GM12865 (cell line): ENCODE measurements at regions not wholly inside any gene's neighbourhood (a gene's known extent, or its start where the extent isn't known, plus 50 kb on each side); places are given as distances from the start of the nearest gene placed in this dataset.

ENCODE experiments used
- DNase-seq: peaks from one replicate; pipeline ENCODE4 v3.0.0; 2010; ENCODE audit warnings: low read depth
- H3K4me3 ChIP-seq: 2 replicates; pipeline ENCODE4 v1.5.1; 2011; ENCODE audit warnings: mild to moderate bottlenecking, low read depth, low read length, control low read depth
- CTCF ChIP-seq: IDR thresholded peaks from 2 replicates; pipeline ENCODE4 v1.5.1; 2011; ENCODE audit warnings: low read length, control low read depth, low read depth, inconsistent platforms; ENCODE audit not compliant: insufficient read depth; ENCODE audit errors: missing control alignments

- TF ChIP-seq CTCF, result no peak
- DNase-seq, result no peak
- H3K4me3 ChIP-seq, result no peak overlapping the region
These were observed 72.4 kb upstream of the BCAR3 start for GRCh38 chr1:93753791-93754763.

- DNase-seq, result no peak
- no peak overlapping the region for H3K4me3 ChIP-seq
- no peak for TF ChIP-seq CTCF
These were observed 70.0 kb upstream of the BCAR3 start for GRCh38 chr1:93751377-93752250.

- peak; percentile 26 for DNase-seq
- H3K4me3 ChIP-seq, result no peak overlapping the region
- TF ChIP-seq CTCF, result no peak
These were observed 69.3 kb upstream of the BCAR3 start for GRCh38 chr1:93750955-93751354.

- DNase-seq, result peak; percentile 56
- no peak overlapping the region for H3K4me3 ChIP-seq
These were observed 68.3 kb upstream of the BCAR3 start for GRCh38 chr1:93749894-93750301.

GRCh38 chr1:93749487-93749886, 67.8 kb upstream of the BCAR3 start:
- TF ChIP-seq CTCF, result no peak
- DNase-seq, result no peak

More at GRCh38 chr1:93749894-93750301, 68.3 kb upstream of the BCAR3 start:
- TF ChIP-seq CTCF, result peak; percentile 28

GRCh38 chr1:93746021-93746812, 64.6 kb upstream of the BCAR3 start:
- no peak for TF ChIP-seq CTCF
- no peak overlapping the region for H3K4me3 ChIP-seq
- no peak for DNase-seq

More at GRCh38 chr1:93749487-93749886, 67.8 kb upstream of the BCAR3 start:
- H3K4me3 ChIP-seq, result no peak overlapping the region
